ENCODE measurements at regions not wholly inside any gene's neighbourhood (a gene's known extent, or its start where the extent isn't known, plus 50 kb on each side); places are given as distances from the start of the nearest gene placed in this dataset.

DNA sequence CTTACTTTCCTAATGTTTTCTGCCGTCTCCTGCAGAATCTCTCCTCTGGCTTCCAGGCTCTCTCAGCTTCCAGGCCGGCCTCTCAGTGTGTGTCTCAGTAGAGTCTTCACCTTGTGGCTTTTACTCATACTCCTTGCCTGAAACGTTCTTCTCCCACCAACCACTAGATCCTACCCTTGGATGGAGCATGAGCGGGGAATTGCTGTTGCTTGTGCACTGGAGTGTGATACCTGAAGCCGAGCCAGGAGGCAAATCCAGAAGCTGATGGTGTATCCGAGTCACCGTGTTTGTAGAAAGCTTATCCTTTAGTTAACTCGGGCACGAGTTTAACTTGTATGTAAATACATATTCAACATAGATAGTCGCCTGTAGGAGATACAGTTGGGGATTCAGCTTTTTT lies 285.0 kb upstream of the C2CD4B start:
- no peak for TF ChIP-seq MXI1 (conservative IDR thresholded peaks at IDR 0.05; ENCODE audit: poor library complexity, severe bottlenecking)
- TF ChIP-seq, protein P1, sequence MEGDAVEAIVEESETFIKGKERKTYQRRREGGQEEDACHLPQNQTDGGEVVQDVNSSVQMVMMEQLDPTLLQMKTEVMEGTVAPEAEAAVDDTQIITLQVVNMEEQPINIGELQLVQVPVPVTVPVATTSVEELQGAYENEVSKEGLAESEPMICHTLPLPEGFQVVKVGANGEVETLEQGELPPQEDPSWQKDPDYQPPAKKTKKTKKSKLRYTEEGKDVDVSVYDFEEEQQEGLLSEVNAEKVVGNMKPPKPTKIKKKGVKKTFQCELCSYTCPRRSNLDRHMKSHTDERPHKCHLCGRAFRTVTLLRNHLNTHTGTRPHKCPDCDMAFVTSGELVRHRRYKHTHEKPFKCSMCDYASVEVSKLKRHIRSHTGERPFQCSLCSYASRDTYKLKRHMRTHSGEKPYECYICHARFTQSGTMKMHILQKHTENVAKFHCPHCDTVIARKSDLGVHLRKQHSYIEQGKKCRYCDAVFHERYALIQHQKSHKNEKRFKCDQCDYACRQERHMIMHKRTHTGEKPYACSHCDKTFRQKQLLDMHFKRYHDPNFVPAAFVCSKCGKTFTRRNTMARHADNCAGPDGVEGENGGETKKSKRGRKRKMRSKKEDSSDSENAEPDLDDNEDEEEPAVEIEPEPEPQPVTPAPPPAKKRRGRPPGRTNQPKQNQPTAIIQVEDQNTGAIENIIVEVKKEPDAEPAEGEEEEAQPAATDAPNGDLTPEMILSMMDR (IDR thresholded peaks at IDR 0.05; ENCODE audit: poor library complexity, severe bottlenecking): no peak
- H3K27ac ChIP-seq (ENCODE audit: low read length): no peak overlapping the region
- H3K79me2 ChIP-seq (replicated peaks; ENCODE audit: insufficient read depth, low read length): no peaks in the 10 kb centered on the region
- H2AFZ ChIP-seq (ENCODE audit: low read depth, low read length): no peak overlapping the region
- H3K4me3 ChIP-seq (ENCODE audit: low read length): no peak overlapping the region
- H4K20me1 ChIP-seq (ENCODE audit: insufficient read depth): no peaks in the 10 kb centered on the region
- no peaks in the 10 kb centered on the region for H3K27me3 ChIP-seq (ENCODE audit: insufficient read depth, low read depth, low read length)
- no peaks in the 10 kb centered on the region for H3K9me3 ChIP-seq (ENCODE audit: low read length)
- no peak overlapping the region for H3K9ac ChIP-seq (ENCODE audit: low read length)
- no peaks in the 10 kb centered on the region for H3F3A ChIP-seq (ENCODE audit: insufficient read depth, low read length, poor library complexity, severe bottlenecking)
- H3K4me2 ChIP-seq (ENCODE audit: low read length): no peak overlapping the region
- no peaks in the 10 kb centered on the region for H3K9me2 ChIP-seq (ENCODE audit: insufficient read depth, low read length)
- no peaks in the 10 kb centered on the region for H3K36me3 ChIP-seq (ENCODE audit: insufficient read depth, low read length)

DNA sequence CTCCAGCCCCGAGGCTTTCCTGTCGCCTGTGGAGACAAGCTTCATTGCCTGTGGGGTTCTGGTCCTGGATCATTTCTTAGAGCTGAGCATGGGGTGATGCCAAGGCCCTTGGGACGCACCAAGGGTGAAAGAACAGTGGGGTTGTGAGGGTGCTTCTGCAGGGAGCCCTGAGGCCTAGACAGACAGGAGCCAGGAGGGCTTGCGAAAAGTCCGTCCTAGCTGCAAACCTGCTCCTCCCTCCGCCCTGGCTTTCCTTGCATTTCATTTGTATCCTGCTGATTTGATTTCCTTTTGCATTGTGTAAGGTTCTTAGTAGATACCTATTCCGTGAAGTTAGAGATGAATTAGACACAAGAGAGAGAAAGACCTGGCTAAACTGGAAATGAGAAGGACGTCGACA lies 286.9 kb upstream of the C2CD4B start:
- Histone ChIP-seq H3K9me3 (ENCODE audit: low read length) (no peaks in the 10 kb centered on the region), H3K4me2 (ENCODE audit: low read length) (no peak overlapping the region)
- TF ChIP-seq EP300 (conservative IDR thresholded peaks at IDR 0.05; ENCODE audit: poor library complexity, severe bottlenecking) (no peak), EZH2 (IDR thresholded peaks at IDR 0.05; ENCODE audit: borderline replicate concordance, insufficient read depth, low read length, poor library complexity, severe bottlenecking) (no peak), TAF1 (IDR thresholded peaks at IDR 0.05; ENCODE audit: low read depth) (no peak), SMC3 (conservative IDR thresholded peaks at IDR 0.05; ENCODE audit: poor library complexity) (no peak), MXI1 (conservative IDR thresholded peaks at IDR 0.05; ENCODE audit: poor library complexity, severe bottlenecking) (no peak), REST (IDR thresholded peaks at IDR 0.05; ENCODE audit: borderline replicate concordance) (no peak), POLR2AphosphoS5 (IDR thresholded peaks at IDR 0.05) (no peak)
- TF ChIP-seq, protein P1 (IDR thresholded peaks at IDR 0.05; ENCODE audit: poor library complexity, severe bottlenecking): no peak

More for the DNA sequence above, 286.9 kb upstream of the C2CD4B start:
- Histone ChIP-seq H3K79me2 (replicated peaks; ENCODE audit: insufficient read depth, low read length) (no peaks in the 10 kb centered on the region), H3K36me3 (ENCODE audit: insufficient read depth, low read length) (no peaks in the 10 kb centered on the region), H3K27ac (ENCODE audit: low read length) (no peak overlapping the region), H3K9ac (ENCODE audit: low read length) (no peak overlapping the region), H2AFZ (ENCODE audit: low read depth, low read length) (no peak overlapping the region), H3F3A (ENCODE audit: insufficient read depth, low read length, poor library complexity, severe bottlenecking) (no peaks in the 10 kb centered on the region), H3K4me3 (ENCODE audit: low read length) (no peak overlapping the region), H3K9me2 (ENCODE audit: insufficient read depth, low read length) (no peaks in the 10 kb centered on the region), H4K20me1 (ENCODE audit: insufficient read depth) (no peaks in the 10 kb centered on the region), H3K27me3 (ENCODE audit: insufficient read depth, low read depth, low read length) (no peaks in the 10 kb centered on the region)
